Body of pancreas (tissue), 4 donors: ENCODE measurements at regions not wholly inside any gene's neighbourhood (a gene's known extent, or its start where the extent isn't known, plus 50 kb on each side); places are given as distances from the start of the nearest gene placed in this dataset.
"Not testable (repeated sequence)": the region's sequence is repeated elsewhere in the genome, so short reads cannot be mapped to it uniquely, and the experiment has no call there.

Experiments
- POLR2A ChIP-seq, 3 donors: fragments of 450-650 bp; IDR thresholded peaks; one replicate each; pipeline ENCODE4 v1.6.1; 2016; ENCODE audit warnings: antibody characterized with exemption in 3 of 3, mild to moderate bottlenecking in 2 of 3
- TF ChIP-seq, protein P1 (sequence below), 7 experiments: fragments of 450-650 bp in 4 of 7; fragments of 200-600 bp in 3 of 7; sonication (generic) in 3 of 7; IDR thresholded peaks; one replicate each; pipeline ENCODE4 v1.5.1; 2016 to 2019; ENCODE audit warnings: antibody characterized with exemption in 7 of 7

- TF ChIP-seq, protein P1, sequence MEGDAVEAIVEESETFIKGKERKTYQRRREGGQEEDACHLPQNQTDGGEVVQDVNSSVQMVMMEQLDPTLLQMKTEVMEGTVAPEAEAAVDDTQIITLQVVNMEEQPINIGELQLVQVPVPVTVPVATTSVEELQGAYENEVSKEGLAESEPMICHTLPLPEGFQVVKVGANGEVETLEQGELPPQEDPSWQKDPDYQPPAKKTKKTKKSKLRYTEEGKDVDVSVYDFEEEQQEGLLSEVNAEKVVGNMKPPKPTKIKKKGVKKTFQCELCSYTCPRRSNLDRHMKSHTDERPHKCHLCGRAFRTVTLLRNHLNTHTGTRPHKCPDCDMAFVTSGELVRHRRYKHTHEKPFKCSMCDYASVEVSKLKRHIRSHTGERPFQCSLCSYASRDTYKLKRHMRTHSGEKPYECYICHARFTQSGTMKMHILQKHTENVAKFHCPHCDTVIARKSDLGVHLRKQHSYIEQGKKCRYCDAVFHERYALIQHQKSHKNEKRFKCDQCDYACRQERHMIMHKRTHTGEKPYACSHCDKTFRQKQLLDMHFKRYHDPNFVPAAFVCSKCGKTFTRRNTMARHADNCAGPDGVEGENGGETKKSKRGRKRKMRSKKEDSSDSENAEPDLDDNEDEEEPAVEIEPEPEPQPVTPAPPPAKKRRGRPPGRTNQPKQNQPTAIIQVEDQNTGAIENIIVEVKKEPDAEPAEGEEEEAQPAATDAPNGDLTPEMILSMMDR (IDR thresholded peaks at IDR 0.05): not testable (repeated sequence)
- TF ChIP-seq POLR2A (IDR thresholded peaks at IDR 0.05): not testable (repeated sequence)
Observed at GRCh38 chr2:209300766-209301165, 123.1 kb upstream of the MAP2 start.
